ENCODE measurements at regions not wholly inside any gene's neighbourhood (a gene's known extent, or its start where the extent isn't known, plus 50 kb on each side); places are given as distances from the start of the nearest gene placed in this dataset.

DNA sequence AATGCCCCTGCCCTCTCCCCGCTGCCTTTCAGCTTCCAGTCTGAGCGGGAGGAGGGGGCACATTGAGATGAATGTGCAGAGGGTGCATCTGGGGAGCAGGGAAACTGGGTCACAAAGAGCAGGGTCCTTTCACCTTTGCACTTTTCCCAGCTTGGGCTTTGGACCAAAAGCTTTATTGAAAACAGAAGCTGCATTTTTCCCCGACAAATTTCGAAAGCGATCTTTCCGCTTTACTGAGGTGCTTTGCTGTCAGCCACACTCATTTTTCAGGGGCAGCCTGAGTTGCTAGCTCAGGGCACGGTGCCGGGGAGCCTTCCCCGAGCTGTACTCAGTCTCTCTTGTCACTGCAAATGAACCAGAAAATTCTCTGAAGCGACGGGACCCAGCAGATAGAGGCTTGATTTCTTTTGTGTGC, 283.7 kb upstream of the SOX4 start:
- TF ChIP-seq, protein P1, sequence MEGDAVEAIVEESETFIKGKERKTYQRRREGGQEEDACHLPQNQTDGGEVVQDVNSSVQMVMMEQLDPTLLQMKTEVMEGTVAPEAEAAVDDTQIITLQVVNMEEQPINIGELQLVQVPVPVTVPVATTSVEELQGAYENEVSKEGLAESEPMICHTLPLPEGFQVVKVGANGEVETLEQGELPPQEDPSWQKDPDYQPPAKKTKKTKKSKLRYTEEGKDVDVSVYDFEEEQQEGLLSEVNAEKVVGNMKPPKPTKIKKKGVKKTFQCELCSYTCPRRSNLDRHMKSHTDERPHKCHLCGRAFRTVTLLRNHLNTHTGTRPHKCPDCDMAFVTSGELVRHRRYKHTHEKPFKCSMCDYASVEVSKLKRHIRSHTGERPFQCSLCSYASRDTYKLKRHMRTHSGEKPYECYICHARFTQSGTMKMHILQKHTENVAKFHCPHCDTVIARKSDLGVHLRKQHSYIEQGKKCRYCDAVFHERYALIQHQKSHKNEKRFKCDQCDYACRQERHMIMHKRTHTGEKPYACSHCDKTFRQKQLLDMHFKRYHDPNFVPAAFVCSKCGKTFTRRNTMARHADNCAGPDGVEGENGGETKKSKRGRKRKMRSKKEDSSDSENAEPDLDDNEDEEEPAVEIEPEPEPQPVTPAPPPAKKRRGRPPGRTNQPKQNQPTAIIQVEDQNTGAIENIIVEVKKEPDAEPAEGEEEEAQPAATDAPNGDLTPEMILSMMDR (IDR thresholded peaks at IDR 0.05): no peak
- TF ChIP-seq POLR2A (IDR thresholded peaks at IDR 0.05): no peak

All from Peyer's patch (tissue), 4 donors.